GM21723 (cell line): ENCODE measurements at regions not wholly inside any gene's neighbourhood (a gene's known extent, or its start where the extent isn't known, plus 50 kb on each side); places are given as distances from the start of the nearest gene placed in this dataset.
"Not testable (repeated sequence)": the region's sequence is repeated elsewhere in the genome, so short reads cannot be mapped to it uniquely, and the experiment has no call there.

ENCODE experiments used
- ATAC-seq: cut with Tn5 transposase; IDR thresholded peaks from one replicate; pipeline ENCODE4 v1.9.1; 2021; ENCODE audit warnings: mild to moderate bottlenecking, moderate library complexity; ENCODE audit not compliant: unreplicated experiment

- ATAC-seq: no peak
These were observed 399.9 kb upstream of the RUNX1 start for GRCh38 chr21:35448876-35449599.

- no peak for ATAC-seq
These were observed 395.3 kb upstream of the RUNX1 start for GRCh38 chr21:35444391-35444790.

GRCh38 chr21:35441868-35442582, 392.9 kb upstream of the RUNX1 start:
- no peak for ATAC-seq

- ATAC-seq: peak; percentile 60
These were observed 389.7 kb upstream of the RUNX1 start for GRCh38 chr21:35438643-35439404.

- no peak for ATAC-seq
These were observed 388.8 kb upstream of the RUNX1 start for GRCh38 chr21:35437941-35438340.

- ATAC-seq: no peak
These were observed 387.8 kb upstream of the RUNX1 start for GRCh38 chr21:35436899-35437298.

- ATAC-seq: not testable (repeated sequence)
These were observed 383.5 kb upstream of the RUNX1 start for GRCh38 chr21:35432601-35433000.

GRCh38 chr21:35430260-35430659, 381.2 kb upstream of the RUNX1 start:
- ATAC-seq: no peak

- no peak for ATAC-seq
These were observed 379.8 kb upstream of the RUNX1 start for GRCh38 chr21:35428937-35429336.

GRCh38 chr21:35428489-35428888, 379.4 kb upstream of the RUNX1 start:
- ATAC-seq: no peak

GRCh38 chr21:35428001-35428320, 378.9 kb upstream of the RUNX1 start:
- ATAC-seq: no peak

GRCh38 chr21:35427320-35428000, 378.4 kb upstream of the RUNX1 start:
- no peak for ATAC-seq

- no peak for ATAC-seq
These were observed 377.8 kb upstream of the RUNX1 start for GRCh38 chr21:35426897-35427296.

- no peak for ATAC-seq
These were observed 377.4 kb upstream of the RUNX1 start for GRCh38 chr21:35426469-35426868.

GRCh38 chr21:35424122-35424521, 375.0 kb upstream of the RUNX1 start:
- ATAC-seq: no peak

GRCh38 chr21:35423709-35424108, 374.6 kb upstream of the RUNX1 start:
- ATAC-seq: no peak

GRCh38 chr21:35422011-35422410, 372.9 kb upstream of the RUNX1 start:
- no peak for ATAC-seq

- no peak for ATAC-seq
These were observed 372.1 kb upstream of the RUNX1 start for GRCh38 chr21:35421221-35421620.

GRCh38 chr21:35420656-35421055, 371.6 kb upstream of the RUNX1 start:
- ATAC-seq: no peak

GRCh38 chr21:35417762-35418161, 368.7 kb upstream of the RUNX1 start:
- no peak for ATAC-seq

GRCh38 chr21:35416866-35417489, 367.9 kb upstream of the RUNX1 start:
- ATAC-seq: no peak
